GM19463 (cell line): ENCODE measurements at regions not wholly inside any gene's neighbourhood (a gene's known extent, or its start where the extent isn't known, plus 50 kb on each side); places are given as distances from the start of the nearest gene placed in this dataset.
A peak's percentile ranks its signal among the peaks of the same experiment; 100 is the strongest.

Source experiments
- ATAC-seq: cut with Tn5 transposase; IDR thresholded peaks from one replicate; pipeline ENCODE4 v1.9.1; 2021; ENCODE audit warnings: mild to moderate bottlenecking, moderate library complexity; ENCODE audit not compliant: unreplicated experiment

GRCh38 chr3:148435534-148435933 is 262.2 kb upstream of the AGTR1 start:
- no peak for ATAC-seq

DNA sequence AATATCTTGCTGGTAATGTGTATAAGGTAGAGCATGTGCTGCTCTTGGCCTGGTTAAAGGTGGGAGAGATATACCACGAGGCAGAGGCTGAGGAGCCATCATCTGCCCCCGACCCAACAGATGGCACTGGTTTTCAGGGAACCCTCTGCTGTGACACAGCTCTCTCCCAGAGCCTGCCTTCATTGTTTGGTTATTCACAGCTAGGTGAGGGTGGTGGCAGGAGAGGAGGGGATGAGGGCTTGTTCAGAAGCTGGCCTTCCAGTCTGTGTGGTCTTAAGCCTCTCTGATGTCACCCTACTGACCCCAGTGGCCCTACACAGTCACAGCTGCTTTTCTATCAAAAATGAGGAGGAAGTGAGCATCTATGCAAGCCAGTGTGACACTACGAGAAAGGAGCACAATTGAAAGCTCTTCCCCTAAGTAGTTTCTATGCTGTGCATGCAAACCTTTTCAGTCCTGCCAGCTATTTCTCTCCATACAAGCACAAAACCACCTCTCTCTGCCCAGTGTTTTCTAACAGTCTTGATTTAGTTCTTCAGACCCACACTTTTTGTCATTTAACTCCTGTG is 258.4 kb upstream of the AGTR1 start:
- ATAC-seq, result peak; percentile 80

- ATAC-seq, result no peak
Measured at GRCh38 chr3:148441191-148441590, 256.5 kb upstream of the AGTR1 start.

GRCh38 chr3:148450819-148451218 is 246.9 kb upstream of the AGTR1 start:
- ATAC-seq, result no peak

DNA sequence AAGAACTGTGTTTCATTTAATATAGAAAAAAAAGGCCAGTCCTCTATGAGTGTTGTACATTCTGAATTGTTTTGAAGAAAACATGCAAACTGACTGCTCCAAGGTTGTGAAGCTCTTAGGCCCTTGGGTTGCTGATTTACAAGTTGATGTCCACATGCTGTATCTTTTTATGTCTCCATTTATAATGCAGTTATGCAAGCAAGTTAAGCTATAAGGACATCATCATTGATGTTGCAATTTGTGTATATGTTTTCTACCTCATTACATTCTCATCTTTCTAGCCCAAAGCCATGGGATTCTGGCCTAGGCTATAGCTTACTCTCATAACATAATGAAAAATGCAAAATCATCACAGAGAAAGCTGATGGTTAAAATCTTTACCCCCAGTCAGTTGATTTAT is 245.7 kb upstream of the AGTR1 start:
- no peak for ATAC-seq

DNA sequence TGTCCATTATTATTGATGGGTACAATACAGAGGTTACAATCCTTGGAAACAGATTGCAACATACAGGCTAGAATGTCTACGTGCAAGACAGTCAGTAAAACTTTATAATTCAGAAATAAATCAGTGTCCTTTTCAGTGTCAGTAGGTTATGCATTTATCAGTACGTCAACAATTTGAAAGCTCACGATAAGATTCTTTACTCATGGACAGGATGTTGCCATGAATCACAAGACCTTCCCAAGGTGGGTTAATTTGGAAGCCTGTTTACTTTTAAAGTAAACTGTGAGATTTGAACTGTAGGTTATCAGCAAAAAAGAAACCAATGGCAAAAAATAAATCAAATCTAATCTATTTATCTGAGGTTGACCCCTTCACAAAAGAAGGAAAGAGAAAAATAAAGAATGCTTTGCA is 243.9 kb upstream of the AGTR1 start:
- ATAC-seq, result no peak

DNA sequence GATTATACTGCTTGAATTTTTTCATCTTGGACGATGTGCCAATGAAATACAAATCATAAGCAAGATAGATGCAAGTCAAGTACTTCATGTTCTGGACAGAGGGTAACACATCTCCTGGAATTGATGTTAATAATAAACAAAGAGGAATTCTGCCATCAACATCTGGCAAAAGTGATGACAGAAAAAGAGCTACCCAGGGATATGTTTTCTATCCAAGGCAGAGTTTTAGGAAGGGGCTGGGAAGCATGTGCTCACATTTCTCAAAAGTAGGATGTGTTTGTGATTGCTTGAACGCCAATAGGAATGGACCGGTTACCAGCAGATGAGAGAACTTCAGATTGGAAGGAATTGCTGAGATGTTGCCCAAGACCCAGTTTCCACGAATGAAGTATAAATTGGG is 242.6 kb upstream of the AGTR1 start:
- ATAC-seq, result no peak

GRCh38 chr3:148457886-148458285 is 239.8 kb upstream of the AGTR1 start:
- ATAC-seq, result no peak

DNA sequence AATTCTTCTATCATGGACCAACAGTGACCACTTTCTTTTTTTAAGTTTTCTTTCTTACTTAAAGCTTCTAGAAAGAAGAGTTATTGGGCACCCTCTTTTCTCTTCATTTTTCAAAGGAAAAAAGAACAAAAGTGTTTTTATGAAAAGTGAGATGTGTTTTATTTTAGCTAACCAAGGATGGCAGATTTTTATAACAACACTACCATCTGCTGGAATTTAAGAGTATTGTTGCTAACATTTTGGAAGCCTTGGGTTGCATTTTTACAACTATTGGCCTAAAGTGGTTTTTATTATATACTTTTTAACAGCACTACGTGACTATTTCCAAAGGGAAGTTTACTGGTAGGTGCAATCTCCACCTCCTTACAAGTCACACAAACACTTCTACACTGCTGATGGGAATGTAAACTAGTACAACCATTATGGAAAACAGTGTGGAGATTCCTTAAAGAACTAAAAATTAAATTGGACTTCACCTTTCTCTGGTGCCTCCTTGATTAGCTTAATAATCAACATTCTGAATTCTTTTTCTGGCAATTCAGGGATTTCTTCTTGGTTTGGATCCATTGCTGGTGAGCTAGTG is 237.7 kb upstream of the AGTR1 start:
- no peak for ATAC-seq

- ATAC-seq, result no peak
Measured at GRCh38 chr3:148460686-148461085, 237.0 kb upstream of the AGTR1 start.

DNA sequence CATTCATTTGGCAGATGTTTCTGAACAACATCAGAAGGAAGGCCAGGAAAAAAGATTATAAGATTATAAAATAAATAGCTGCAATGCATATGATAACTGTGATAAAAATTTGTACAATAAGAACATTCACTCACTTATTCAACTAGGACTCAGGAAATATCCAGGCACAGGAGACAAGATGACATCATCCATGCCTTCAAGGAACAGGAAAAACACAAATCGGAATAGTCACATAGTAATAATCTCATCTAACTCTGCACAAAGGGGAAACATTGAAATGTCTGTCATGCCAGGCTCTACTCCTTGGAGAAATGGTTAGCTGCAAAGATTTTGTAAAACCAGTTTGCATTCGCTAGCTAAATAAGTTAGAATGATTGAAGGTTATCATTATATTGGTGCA is 233.5 kb upstream of the AGTR1 start:
- ATAC-seq, result no peak

DNA sequence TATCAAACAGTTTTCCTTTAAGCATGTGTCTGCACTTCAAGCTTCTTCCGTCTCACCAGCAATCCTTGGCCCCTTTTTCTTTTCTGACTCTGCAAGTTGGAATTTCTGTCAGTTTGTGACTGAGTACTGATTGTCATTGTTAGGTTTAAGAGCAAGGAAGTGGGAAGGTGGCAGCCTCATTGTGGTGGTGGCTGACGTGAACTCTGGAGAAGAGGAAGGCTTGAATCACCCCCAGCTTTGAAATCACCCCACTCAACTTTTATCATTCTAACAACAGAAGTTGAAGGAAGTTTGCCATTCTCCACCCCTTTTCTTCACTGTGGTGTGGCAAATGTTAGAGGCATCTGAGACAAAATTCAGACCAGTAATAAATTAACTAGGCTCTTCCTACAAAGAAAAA is 231.6 kb upstream of the AGTR1 start:
- no peak for ATAC-seq

- ATAC-seq, result no peak
Measured at GRCh38 chr3:148466980-148467740, 230.5 kb upstream of the AGTR1 start.

DNA sequence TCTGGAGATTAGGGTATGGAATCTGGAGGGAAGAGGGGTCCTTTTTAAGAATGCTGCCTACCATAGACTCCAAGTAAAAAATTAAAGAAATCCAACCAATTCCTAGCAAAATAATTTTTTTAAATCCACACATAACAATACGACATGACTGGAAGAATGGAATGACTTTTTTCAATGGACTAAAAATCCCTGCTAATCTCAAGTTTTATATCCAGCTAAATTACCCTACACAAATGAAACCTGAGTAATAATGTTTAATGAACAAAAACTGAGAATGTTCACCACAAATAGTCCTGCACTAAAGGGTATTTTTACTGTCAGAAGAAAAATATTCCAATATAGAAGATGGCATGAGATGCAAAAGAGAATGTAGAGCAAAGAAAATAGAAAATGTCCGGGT is 220.3 kb upstream of the AGTR1 start:
- ATAC-seq, result no peak

- ATAC-seq, result no peak
Measured at GRCh38 chr3:148493631-148494030, 204.1 kb upstream of the AGTR1 start.

- ATAC-seq, result no peak
Measured at GRCh38 chr3:148494451-148494850, 203.3 kb upstream of the AGTR1 start.

DNA sequence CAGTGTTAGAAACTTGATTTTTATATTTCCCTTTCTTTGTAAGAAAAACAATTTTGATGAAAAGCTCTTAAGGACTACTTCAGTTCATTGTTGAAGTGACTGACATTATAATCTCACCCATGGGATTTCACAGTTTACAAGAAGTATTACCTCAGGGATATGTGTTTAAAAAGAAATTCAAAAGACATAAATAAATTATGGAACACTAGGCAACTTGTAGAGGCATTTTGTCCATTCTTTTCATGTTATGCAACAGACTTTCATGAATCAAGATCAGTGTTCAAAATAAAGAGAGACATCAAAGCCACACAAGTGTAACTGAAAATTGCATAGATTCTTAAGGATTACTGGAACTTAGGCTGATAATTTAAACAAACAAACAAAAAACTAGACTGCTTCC is 196.8 kb upstream of the AGTR1 start:
- no peak for ATAC-seq

DNA sequence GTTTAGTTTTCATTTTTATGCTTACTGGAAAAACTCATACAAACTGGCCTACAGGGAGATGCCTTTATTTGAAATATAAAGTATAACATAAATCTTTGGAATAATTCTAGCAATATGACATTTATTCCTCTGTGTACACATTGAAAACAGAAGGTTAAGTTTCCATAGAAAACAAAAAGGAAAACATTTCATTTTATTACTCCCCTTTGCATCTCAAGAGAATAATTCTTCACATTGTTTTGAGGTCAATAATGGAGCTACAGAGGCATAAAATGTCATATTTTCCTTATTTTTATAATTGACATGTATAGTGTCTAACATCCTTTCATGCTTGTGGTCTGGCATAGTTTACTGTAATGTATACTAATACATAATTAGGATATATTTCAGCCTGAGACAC is 187.6 kb upstream of the AGTR1 start:
- ATAC-seq, result no peak

DNA sequence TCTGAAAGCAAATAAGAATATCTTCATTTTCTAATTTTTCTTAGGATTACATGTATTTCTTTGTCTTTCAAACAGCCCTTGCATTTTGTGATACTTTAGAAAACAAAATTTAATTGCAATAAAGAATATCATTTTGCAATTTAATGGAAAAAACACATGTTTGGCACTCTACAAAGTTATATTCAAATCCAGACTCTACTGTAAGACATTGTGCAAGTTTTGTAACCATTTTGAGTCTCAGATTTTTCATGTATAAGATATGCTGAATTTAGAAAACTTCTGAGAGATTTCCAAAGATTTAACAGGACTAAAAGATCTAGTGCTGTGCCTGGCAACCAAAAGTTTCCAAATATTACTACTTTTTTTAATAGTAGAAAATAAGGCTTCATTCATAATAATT is 187.1 kb upstream of the AGTR1 start:
- ATAC-seq, result no peak

DNA sequence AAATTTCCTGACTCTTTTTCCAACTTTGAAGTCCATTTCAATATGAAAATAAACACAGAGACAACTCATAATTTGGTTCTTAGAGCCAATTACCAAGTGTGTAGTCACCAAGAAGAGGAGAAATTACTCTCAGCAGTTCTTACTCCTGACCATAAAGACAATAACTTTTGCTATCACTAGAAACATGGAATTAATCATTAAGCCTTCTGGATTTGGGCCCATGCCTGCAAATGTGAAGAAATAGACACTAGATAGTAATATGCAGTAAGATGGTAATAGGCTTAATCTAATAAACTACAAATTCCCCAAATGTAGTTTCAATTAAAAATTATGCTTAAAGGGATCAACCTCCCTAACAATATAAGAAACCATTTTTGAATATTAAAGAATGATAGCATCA is 185.1 kb upstream of the AGTR1 start:
- ATAC-seq, result no peak

DNA sequence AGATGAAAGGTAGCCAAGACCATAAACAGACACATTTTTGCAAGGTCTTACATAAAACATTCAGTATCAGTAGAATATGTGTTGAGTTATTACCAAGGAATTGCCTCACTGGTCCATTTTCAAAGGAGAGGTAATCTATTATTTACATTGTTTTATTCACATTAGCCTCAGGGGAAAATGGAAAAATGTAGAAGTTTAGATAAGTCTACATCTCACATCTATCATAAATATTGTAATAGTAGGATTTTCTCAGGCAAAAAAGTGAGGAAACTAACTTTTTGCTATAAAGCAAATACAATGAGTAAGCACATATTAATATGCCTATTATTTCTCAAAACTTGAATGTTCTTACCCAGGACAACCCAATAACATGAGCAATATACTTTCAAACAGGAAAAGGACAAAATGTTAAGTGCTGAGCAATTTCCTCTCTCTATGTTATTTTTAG is 184.6 kb upstream of the AGTR1 start:
- no peak for ATAC-seq

DNA sequence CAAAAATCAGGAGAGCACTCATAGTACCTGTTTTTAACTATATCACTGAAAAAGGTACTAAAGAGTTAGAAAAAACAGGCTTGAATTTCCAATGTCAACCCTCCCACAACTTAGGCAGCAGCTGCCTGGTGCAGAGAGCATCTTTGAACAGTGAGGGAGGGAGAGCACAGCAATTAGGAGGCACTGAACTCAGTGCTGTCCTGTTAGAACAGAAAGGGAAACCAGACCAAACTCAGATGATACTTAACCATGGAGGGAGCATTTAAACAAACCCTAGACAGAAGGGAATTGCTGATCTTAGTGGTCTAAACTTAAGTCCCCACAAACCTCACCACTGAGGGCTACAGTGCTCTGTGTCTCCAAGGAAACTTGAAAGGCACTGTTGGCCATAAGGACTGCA is 179.2 kb upstream of the AGTR1 start:
- ATAC-seq, result no peak
